ENCODE measurements at regions not wholly inside any gene's neighbourhood (a gene's known extent, or its start where the extent isn't known, plus 50 kb on each side); places are given as distances from the start of the nearest gene placed in this dataset.
"Not testable (repeated sequence)": the region's sequence is repeated elsewhere in the genome, so short reads cannot be mapped to it uniquely, and the experiment has no call there.

GRCh38 chr11:11220786-11221185, 132.3 kb downstream of the CSNK2A3 start:
- no peak for DNase-seq

- DNase-seq = no peak
Measured at GRCh38 chr11:11218629-11218986, 134.4 kb downstream of the CSNK2A3 start.

GRCh38 chr11:11217929-11218628, 135.0 kb downstream of the CSNK2A3 start:
- DNase-seq = no peak

GRCh38 chr11:11217289-11217928, 135.6 kb downstream of the CSNK2A3 start:
- no peak for DNase-seq

GRCh38 chr11:11215944-11216343, 137.1 kb downstream of the CSNK2A3 start:
- no peak for DNase-seq

GRCh38 chr11:11215058-11215815, 137.8 kb downstream of the CSNK2A3 start:
- DNase-seq = no peak

GRCh38 chr11:11213117-11213516, 139.9 kb downstream of the CSNK2A3 start:
- DNase-seq = no peak

- DNase-seq = no peak
Measured at GRCh38 chr11:11211888-11212287, 141.2 kb downstream of the CSNK2A3 start.

GRCh38 chr11:11211186-11211585, 141.9 kb downstream of the CSNK2A3 start:
- DNase-seq = no peak

- DNase-seq = no peak
Measured at GRCh38 chr11:11210446-11210845, 142.6 kb downstream of the CSNK2A3 start.

- no peak for DNase-seq
Measured at GRCh38 chr11:11209967-11210366, 143.1 kb downstream of the CSNK2A3 start.

- no peak for DNase-seq
Measured at GRCh38 chr11:11208994-11209393, 144.1 kb downstream of the CSNK2A3 start.

- no peak for DNase-seq
Measured at GRCh38 chr11:11207428-11207827, 145.6 kb downstream of the CSNK2A3 start.

- no peak for DNase-seq
Measured at GRCh38 chr11:11206484-11206883, 146.6 kb downstream of the CSNK2A3 start.

- DNase-seq = no peak
Measured at GRCh38 chr11:11202885-11203284, 150.2 kb downstream of the CSNK2A3 start.

GRCh38 chr11:11201302-11201701, 151.7 kb downstream of the CSNK2A3 start:
- DNase-seq = not testable (repeated sequence)

- no peak for DNase-seq
Measured at GRCh38 chr11:11192541-11192940, 160.5 kb downstream of the CSNK2A3 start.

- DNase-seq = no peak
Measured at GRCh38 chr11:11189506-11189905, 163.5 kb downstream of the CSNK2A3 start.

- no peak for DNase-seq
Measured at GRCh38 chr11:11186249-11186648, 166.8 kb downstream of the CSNK2A3 start.

- DNase-seq = no peak
Measured at GRCh38 chr11:11182261-11182660, 170.8 kb downstream of the CSNK2A3 start.

- no peak for DNase-seq
Measured at GRCh38 chr11:11178671-11179638, 174.1 kb downstream of the CSNK2A3 start.

GRCh38 chr11:11177156-11177808, 175.8 kb downstream of the CSNK2A3 start:
- no peak for DNase-seq
